KMS-11 (cell line): ENCODE measurements at regions not wholly inside any gene's neighbourhood (a gene's known extent, or its start where the extent isn't known, plus 50 kb on each side); places are given as distances from the start of the nearest gene placed in this dataset.

ENCODE experiments used
- H2AFZ ChIP-seq: fragments of 200-600 bp; sonication (generic); 2 replicates; pipeline ENCODE4 v1.6.1; 2016; ENCODE audit warnings: antibody characterized with exemption, mixed run types, low read depth
- H3K27ac ChIP-seq: fragments of 200-600 bp; sonication (generic); 2 replicates; pipeline ENCODE4 v1.6.1; 2016; ENCODE audit warnings: mild to moderate bottlenecking, mixed run types
- H3K27me3 ChIP-seq: fragments of 200-600 bp; sonication (generic); 2 replicates; pipeline ENCODE4 v1.6.1; 2017; ENCODE audit warnings: mild to moderate bottlenecking, low read depth, mixed run types, moderate library complexity; ENCODE audit not compliant: insufficient read depth
- H3K36me3 ChIP-seq: fragments of 200-600 bp; sonication (generic); 2 replicates; pipeline ENCODE4 v1.6.1; 2017; ENCODE audit warnings: mild to moderate bottlenecking, mixed run types; ENCODE audit not compliant: insufficient read depth
- H3K4me1 ChIP-seq: fragments of 200-600 bp; sonication (generic); 2 replicates; pipeline ENCODE4 v1.6.1; 2016; ENCODE audit warnings: mild to moderate bottlenecking, low read depth, mixed run types; ENCODE audit not compliant: poor library complexity, severe bottlenecking
- H3K4me2 ChIP-seq: fragments of 200-600 bp; sonication (generic); 2 replicates; pipeline ENCODE4 v1.7.0; 2016; ENCODE audit warnings: mild to moderate bottlenecking, mixed run types
- H3K4me3 ChIP-seq: fragments of 200-600 bp; sonication (generic); IDR thresholded peaks from 2 replicates; pipeline ENCODE4 v1.6.1; 2017; ENCODE audit warnings: low read depth, low read length, mixed read lengths; ENCODE audit not compliant: insufficient read depth
- H3K79me2 ChIP-seq: fragments of 200-600 bp; sonication (generic); 2 replicates; pipeline ENCODE4 v1.6.1; 2016; ENCODE audit warnings: low read depth, mixed run types; ENCODE audit not compliant: insufficient read depth
- H3K9ac ChIP-seq: fragments of 200-600 bp; sonication (generic); 2 replicates; pipeline ENCODE4 v1.6.1; 2016; ENCODE audit warnings: mild to moderate bottlenecking, mixed run types
- H4K20me1 ChIP-seq: fragments of 200-600 bp; sonication (generic); 2 replicates; pipeline ENCODE4 v1.6.1; 2016; ENCODE audit warnings: mild to moderate bottlenecking, mixed run types; ENCODE audit not compliant: insufficient read depth
- TF ChIP-seq, protein P1 (sequence below): fragments of 200-600 bp; sonication (generic); conservative IDR thresholded peaks from 2 replicates; pipeline ENCODE4 v1.6.1; 2017; ENCODE audit warnings: low read depth, mild to moderate bottlenecking, antibody characterized with exemption, low read length, moderate library complexity, mixed read lengths

DNA sequence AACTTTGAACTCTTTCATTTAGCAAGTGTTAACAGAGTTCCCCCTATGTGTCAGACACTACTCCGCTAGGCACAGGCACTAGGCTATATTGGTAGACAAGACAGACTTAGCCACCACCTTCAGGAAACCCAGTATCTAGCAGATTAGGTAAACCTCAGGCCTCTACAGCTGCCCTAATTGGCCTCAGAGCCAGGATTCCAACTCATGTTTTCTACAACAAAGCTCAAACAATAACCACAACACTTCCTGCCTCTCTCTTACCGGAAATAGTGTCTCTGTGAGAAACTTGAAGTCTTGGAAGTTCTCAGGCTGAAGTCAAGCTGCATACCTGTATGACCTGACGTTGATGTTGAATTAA lies 116.6 kb upstream of the SLC44A1 start:
- TF ChIP-seq, protein P1, sequence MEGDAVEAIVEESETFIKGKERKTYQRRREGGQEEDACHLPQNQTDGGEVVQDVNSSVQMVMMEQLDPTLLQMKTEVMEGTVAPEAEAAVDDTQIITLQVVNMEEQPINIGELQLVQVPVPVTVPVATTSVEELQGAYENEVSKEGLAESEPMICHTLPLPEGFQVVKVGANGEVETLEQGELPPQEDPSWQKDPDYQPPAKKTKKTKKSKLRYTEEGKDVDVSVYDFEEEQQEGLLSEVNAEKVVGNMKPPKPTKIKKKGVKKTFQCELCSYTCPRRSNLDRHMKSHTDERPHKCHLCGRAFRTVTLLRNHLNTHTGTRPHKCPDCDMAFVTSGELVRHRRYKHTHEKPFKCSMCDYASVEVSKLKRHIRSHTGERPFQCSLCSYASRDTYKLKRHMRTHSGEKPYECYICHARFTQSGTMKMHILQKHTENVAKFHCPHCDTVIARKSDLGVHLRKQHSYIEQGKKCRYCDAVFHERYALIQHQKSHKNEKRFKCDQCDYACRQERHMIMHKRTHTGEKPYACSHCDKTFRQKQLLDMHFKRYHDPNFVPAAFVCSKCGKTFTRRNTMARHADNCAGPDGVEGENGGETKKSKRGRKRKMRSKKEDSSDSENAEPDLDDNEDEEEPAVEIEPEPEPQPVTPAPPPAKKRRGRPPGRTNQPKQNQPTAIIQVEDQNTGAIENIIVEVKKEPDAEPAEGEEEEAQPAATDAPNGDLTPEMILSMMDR: no peak
- Histone ChIP-seq H3K9ac (peak overlapping the region; percentile 40; the same call in 1 of the 2 replicates), H2AFZ (peak overlapping the region; percentile 41; the same call in 1 of the 2 replicates), H3K36me3 (no peaks in the 10 kb centered on the region), H3K27me3 (no peaks in the 10 kb centered on the region), H3K4me2 (peak overlapping the region; percentile 66), H3K79me2 (no peaks in the 10 kb centered on the region), H3K4me1 (peaks cover 42% of the 10 kb centered on the region), H3K27ac (peak overlapping the region; percentile 76), H3K4me3 (no peak overlapping the region), H4K20me1 (no peaks in the 10 kb centered on the region)

DNA sequence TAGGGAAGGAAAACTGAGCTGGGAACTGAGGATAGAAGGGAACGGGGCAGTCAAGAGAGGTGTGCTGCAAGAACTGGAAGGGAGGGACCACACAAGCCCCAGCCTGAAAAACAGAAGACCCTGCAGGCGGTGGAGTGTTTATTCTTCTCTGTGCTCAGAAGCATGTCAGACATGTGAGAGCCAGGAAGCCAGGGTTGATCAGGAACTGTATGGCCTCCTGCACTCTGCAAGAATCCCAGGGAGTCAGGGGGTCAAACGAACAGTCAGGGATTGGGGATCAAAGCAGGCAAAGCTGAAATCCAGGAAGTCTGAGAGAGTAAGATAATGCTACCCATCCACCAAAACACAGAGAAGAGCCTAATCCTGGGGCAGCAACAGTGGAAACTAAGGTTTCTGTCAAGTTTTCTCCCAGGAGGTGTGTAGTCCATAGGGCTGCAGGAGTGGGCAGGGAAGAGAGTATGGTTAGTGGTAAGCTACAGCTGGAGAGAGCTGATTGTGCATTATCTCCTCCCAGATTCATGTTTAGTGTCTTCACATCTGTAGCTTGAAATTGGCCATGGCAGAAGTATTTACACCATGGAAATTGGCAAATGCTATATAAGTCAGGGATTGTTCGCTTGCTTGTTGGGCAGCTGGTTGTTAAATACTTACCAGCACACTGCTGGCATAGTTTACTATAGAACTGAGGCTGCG lies 115.4 kb upstream of the SLC44A1 start:
- H3K36me3 ChIP-seq: no peaks in the 10 kb centered on the region
- TF ChIP-seq, protein P1: no peak
- H3K9ac ChIP-seq: no peak overlapping the region
- no peaks in the 10 kb centered on the region for H4K20me1 ChIP-seq
- peaks cover 42% of the 10 kb centered on the region for H3K4me1 ChIP-seq
- H2AFZ ChIP-seq: no peak overlapping the region
- no peak overlapping the region for H3K27ac ChIP-seq
- H3K4me3 ChIP-seq: no peak overlapping the region
- no peaks in the 10 kb centered on the region for H3K27me3 ChIP-seq
- H3K4me2 ChIP-seq: peak overlapping the region; percentile 66; the same call in 1 of the 2 replicates
- no peaks in the 10 kb centered on the region for H3K79me2 ChIP-seq

DNA sequence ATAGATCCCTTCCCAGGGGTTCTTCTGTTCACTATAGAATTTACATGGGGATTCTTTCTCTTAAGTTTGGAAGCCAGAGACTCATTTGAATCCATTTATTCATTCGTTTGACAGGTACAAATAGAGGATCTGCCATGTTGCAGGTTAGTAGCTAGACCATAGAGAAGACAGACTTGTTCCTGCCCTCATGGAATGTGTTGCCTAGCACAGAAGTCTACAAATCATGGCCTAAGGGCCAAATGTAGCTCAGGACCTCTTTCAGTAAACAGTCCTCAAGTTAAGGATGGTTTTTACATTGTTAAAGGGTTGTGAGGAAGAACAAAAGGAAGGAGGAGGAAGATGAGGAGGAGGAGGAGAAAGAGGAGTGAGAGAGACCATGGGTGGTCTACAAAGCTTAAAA lies 114.7 kb upstream of the SLC44A1 start:
- TF ChIP-seq, protein P1: no peak
- H3K79me2 ChIP-seq: no peaks in the 10 kb centered on the region
- no peaks in the 10 kb centered on the region for H3K27me3 ChIP-seq
- no peak overlapping the region for H3K27ac ChIP-seq
- H3K36me3 ChIP-seq: no peaks in the 10 kb centered on the region
- no peaks in the 10 kb centered on the region for H4K20me1 ChIP-seq
- H3K4me1 ChIP-seq: peaks cover 42% of the 10 kb centered on the region
- H3K4me2 ChIP-seq: no peak overlapping the region; the same call in 1 of the 2 replicates
- H3K9ac ChIP-seq: no peak overlapping the region
- no peak overlapping the region for H3K4me3 ChIP-seq
- H2AFZ ChIP-seq: no peak overlapping the region

DNA sequence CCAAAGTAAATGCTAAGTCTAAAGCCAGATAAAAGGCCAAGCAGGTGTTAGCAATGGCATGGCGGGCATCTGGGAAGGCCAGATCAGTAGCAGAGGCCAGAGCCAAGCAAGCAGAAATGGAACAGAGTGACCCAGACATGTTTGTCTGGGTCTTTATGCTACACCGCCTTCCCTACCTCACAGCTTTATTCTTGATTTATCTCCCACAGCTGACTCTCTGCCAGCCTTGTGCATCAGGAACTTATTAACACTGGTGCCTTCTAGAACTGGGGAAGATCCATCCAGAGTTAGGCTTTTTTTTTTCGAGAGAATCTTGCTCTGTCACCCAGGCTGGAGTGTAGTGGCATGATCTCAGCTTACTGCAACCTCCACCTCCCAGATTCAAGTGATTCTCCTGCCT lies 112.5 kb upstream of the SLC44A1 start:
- H3K36me3 ChIP-seq: no peaks in the 10 kb centered on the region
- no peak overlapping the region for H3K4me3 ChIP-seq
- no peaks in the 10 kb centered on the region for H3K79me2 ChIP-seq
- no peak overlapping the region for H2AFZ ChIP-seq
- no peak overlapping the region for H3K9ac ChIP-seq
- no peak overlapping the region for H3K27ac ChIP-seq
- no peaks in the 10 kb centered on the region for H4K20me1 ChIP-seq
- TF ChIP-seq, protein P1: no peak
- H3K4me2 ChIP-seq: no peak overlapping the region
- peaks cover 28% of the 10 kb centered on the region for H3K4me1 ChIP-seq
- no peaks in the 10 kb centered on the region for H3K27me3 ChIP-seq
